HG03354 (cell line): ENCODE measurements at regions not wholly inside any gene's neighbourhood (a gene's known extent, or its start where the extent isn't known, plus 50 kb on each side); places are given as distances from the start of the nearest gene placed in this dataset.
"Not testable (repeated sequence)": the region's sequence is repeated elsewhere in the genome, so short reads cannot be mapped to it uniquely, and the experiment has no call there.

Experiments
- ATAC-seq: cut with Tn5 transposase; IDR thresholded peaks from one replicate; pipeline ENCODE4 v1.9.1; 2021; ENCODE audit warnings: mild to moderate bottlenecking; ENCODE audit not compliant: unreplicated experiment, poor library complexity, severe bottlenecking

GRCh38 chr13:79194272-79194671, 211.8 kb downstream of the RBM26 start:
- peak; percentile 96 for ATAC-seq

GRCh38 chr13:79191501-79191900, 214.6 kb downstream of the RBM26 start:
- ATAC-seq: no peak

- peak; percentile 27 for ATAC-seq
Measured at GRCh38 chr13:79190932-79191331, 215.1 kb downstream of the RBM26 start.

- ATAC-seq: peak; percentile 40
Measured at GRCh38 chr13:79187917-79188690, 218.0 kb downstream of the RBM26 start.

GRCh38 chr13:79185580-79185979, 220.5 kb downstream of the RBM26 start:
- ATAC-seq: no peak

- no peak for ATAC-seq
Measured at GRCh38 chr13:79183231-79183630, 222.8 kb downstream of the RBM26 start.

GRCh38 chr13:79173691-79174090, 232.4 kb downstream of the RBM26 start:
- ATAC-seq: not testable (repeated sequence)

- ATAC-seq: not testable (repeated sequence)
Measured at GRCh38 chr13:79172924-79173323, 233.1 kb downstream of the RBM26 start.

GRCh38 chr13:79171141-79172061, 234.7 kb downstream of the RBM26 start:
- ATAC-seq: no peak

GRCh38 chr13:79160818-79161217, 245.2 kb downstream of the RBM26 start:
- no peak for ATAC-seq

- ATAC-seq: no peak
Measured at GRCh38 chr13:79155883-79156282, 250.2 kb downstream of the RBM26 start.

GRCh38 chr13:79149210-79149609, 256.8 kb downstream of the RBM26 start:
- ATAC-seq: no peak

- no peak for ATAC-seq
Measured at GRCh38 chr13:79141082-79141481, 265.0 kb downstream of the RBM26 start.

- ATAC-seq: no peak
Measured at GRCh38 chr13:79128158-79128557, 277.9 kb downstream of the RBM26 start.

- no peak for ATAC-seq
Measured at GRCh38 chr13:79126706-79127105, 279.3 kb downstream of the RBM26 start.

- ATAC-seq: no peak
Measured at GRCh38 chr13:79124183-79124582, 281.9 kb downstream of the RBM26 start.

GRCh38 chr13:79121286-79121685, 284.8 kb downstream of the RBM26 start:
- no peak for ATAC-seq

- no peak for ATAC-seq
Measured at GRCh38 chr13:79119578-79120107, 286.4 kb downstream of the RBM26 start.

- no peak for ATAC-seq
Measured at GRCh38 chr13:79112016-79112415, 294.0 kb downstream of the RBM26 start.

- no peak for ATAC-seq
Measured at GRCh38 chr13:79108914-79109643, 297.0 kb downstream of the RBM26 start.
